ENCODE measurements at regions not wholly inside any gene's neighbourhood (a gene's known extent, or its start where the extent isn't known, plus 50 kb on each side); places are given as distances from the start of the nearest gene placed in this dataset.
"Not testable (repeated sequence)": the region's sequence is repeated elsewhere in the genome, so short reads cannot be mapped to it uniquely, and the experiment has no call there.

DNA sequence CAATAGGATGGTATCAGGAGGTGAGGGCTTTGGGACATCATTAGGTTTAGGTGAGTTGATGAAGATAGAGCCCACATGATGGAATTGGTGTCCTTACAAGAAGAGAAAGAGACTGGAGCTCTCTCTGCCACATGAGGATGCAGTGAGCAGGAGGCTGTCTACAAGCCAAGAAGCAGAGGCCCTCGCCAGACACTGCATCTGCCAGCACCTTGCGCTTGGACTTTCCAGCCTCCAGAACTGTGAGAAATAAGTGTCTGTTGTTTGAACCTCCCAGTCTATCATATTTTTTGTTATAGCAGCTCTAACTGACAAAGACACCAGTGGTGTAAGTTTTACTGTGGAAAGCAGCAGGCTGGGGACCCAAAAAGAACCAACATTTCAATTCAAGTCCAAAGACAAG lies 571.1 kb upstream of the ID2 start:
- no peak for DNase-seq

DNA sequence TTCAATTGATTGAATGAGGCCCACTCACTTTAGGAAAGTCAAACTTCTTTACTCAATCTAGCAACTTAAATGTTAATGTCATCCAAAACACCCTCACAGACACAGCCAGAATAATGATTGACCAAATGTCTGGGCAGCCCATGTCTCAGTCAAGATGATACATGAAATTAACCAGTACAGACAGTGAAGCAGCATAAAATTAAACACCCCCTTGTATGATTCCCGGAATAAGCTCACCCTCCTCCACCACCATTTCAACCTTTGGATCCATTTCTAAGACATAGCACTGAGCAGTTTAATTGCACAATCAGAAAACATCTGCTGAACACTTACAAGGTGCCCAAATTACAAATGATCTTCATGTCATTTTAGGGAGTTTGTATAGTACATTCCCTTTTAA lies 570.7 kb upstream of the ID2 start:
- DNase-seq: no peak

DNA sequence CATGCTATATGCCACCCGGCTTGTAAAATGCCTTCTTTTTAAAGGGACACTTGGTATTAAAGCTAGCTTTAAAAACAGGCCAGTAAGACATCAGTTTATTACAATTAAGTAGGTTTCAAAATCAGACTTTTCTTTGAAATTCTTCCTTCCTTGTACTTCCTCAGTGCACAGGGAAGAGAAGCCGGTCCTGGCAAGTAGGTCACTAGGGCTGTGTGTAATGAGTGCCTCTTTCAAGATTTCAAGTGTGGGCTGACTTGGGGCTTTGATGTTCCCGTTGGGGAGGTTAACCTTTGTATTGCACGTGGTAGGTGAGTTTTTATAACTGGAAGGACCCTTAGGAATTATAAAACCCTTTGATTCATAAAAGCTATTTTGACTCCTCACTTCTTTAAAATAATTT lies 566.4 kb upstream of the ID2 start:
- DNase-seq: no peak

DNA sequence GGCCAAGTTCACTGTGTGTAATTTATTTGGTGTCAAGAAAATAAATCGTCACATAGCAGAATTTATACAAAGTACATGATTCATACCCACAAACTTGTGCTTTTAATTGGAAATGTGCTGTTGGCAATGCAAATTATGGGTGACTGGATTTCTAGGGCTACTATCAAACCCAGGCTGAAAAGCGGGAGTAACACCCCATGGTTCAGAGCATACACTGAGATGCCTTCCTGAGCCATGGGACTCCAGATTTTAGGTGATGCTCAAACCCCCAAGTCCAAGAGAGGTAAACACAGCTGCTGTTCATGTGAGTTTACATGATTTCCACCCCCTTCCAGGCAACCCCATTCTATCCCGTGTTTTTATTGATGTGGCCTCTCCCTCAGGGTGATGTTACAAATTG lies 565.9 kb upstream of the ID2 start:
- no peak for DNase-seq

DNA sequence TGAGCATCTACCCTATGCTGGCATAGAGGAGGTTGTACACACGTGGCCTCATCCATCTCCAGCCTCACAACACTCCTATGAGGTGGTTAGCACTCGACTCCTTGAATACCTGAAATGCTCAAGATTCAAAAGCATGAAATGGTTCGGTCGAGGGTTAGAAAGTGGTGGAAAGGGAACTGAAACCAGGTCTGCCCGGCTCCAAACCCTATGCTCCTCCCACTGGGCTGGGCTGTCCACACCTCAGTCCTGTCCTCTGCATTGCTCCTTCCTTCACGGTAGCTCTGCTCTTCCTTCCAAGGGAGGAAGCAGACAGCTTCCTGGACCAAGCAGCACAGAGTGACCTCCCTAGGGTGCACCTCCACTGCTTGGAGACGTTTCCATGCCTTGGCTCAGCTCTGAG lies 565.2 kb upstream of the ID2 start:
- no peak for DNase-seq

DNA sequence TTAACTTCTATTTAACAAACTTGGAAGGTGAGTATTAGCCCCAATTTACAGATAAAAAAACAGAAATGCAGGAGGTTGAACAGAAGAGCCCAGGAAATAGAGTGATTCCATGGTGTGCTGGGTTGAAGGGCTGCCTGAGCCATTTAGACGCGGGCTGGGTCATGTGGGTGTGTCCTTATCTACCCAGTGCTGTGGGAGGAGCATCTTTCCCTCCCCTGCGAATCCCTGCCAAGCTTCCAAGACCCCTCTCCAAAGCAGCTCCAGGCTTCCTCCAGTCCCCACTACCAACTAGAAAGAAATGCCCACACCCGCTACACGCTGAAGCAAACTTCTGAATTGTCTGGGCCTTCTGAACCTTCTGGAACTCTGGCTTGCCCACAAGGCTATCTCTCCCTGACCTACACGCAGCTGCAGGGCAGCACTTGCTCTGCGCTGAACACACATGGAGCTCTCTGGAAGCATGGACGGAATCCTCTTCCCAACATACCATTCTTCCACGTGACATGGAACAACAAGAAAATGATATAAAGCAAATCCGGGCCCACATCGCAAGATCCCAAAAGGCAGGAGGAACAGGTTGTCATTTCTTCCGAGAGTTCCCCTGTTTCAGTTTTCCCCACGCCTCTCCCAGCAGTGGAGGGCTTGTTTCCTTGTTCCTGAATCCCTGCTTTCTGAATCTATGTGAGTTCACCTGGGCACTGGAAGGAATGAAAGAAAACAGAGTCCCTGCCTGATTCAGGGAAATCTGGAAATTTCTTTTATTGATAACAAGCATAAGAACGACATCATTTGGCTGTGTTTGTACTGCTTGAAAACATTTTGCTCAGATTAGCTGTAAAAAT lies 562.7 kb upstream of the ID2 start:
- no peak for DNase-seq

DNA sequence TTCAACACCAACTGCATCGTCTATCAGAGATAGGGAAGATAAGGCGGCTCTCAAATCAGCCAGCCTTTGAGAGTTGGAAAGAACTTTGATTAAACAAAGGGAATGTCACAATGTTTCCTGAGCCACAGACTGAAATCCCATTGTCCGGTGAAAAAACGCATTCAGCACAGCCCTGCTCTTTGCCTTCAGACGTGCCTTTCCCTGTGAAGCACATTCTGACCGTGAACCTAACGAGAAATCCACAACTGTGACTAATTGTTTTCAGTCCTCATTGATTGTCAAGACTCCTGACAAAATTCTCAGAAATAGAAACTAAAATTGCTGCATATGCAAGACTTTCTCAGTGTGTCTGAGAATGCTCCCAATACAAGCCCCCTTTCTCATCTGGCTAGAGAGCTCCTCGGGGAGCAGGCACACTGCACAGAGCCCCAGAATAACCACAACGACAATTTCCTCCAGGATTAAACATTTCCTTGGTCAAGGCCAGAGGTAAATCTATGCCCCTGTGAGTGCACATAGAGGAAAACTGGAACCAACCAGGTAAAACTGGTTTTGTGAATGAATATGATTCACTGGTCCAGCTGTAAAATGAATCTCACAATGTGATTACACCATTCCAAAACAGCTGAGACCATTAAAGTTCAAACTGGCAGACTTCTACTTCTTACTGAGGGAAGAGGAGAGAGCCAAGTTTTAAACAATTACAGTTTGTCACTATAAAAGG lies 561.9 kb upstream of the ID2 start:
- DNase-seq: no peak

DNA sequence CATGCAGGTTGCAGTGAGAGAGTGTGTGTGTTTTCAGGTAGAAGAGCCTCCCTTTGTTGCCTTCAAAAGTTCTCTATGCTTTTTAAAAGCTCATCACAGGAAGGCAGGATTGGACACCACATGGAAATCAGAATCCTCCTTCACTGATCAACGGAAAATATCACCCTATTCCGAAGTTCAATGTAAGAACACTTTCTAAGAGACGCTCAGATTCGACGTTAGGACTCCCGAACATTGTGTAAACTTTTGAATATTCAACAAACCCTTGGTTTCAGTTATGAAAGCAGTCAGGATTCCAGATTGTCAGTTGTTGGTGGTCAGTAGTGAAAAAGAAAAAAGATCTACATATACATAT lies 561.4 kb upstream of the ID2 start:
- no peak for DNase-seq

DNA sequence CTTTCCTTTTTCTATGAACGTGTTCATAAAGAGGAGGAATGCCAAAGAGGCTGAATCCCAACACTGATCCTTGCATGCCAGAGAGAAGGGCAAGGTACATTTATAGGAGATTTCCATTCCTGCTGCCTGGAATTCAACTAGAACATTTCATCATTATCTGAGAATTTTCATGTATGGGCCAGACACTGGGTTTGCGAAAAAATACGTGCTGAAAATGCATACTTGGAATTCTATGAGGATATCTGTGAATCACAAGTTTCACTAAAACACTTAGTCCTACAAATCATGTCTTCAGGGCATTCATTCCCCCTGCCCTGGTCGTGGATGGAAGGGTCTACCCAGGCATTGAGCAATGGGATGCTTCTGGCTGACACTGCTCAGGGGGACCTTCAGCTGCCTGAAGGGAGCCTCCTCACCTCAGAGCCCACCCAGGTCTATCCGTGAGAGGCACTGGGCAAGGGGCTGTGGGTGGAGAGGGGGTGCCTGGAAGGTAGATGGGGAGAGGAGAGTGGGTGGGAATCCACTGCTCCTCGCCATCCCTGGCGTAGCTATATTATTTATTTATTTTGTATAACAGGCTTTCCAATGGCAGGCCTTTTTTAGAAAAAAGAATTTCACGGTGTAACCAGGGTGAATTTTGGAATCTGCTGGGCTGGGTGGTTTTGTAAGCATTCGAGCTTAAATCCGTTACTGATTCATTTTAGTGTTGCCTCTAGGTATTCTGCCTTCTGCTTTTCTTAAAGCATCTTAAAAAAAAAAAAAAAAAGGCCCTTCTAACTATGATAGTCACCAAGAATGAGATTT lies 560.6 kb upstream of the ID2 start:
- no peak for DNase-seq

DNA sequence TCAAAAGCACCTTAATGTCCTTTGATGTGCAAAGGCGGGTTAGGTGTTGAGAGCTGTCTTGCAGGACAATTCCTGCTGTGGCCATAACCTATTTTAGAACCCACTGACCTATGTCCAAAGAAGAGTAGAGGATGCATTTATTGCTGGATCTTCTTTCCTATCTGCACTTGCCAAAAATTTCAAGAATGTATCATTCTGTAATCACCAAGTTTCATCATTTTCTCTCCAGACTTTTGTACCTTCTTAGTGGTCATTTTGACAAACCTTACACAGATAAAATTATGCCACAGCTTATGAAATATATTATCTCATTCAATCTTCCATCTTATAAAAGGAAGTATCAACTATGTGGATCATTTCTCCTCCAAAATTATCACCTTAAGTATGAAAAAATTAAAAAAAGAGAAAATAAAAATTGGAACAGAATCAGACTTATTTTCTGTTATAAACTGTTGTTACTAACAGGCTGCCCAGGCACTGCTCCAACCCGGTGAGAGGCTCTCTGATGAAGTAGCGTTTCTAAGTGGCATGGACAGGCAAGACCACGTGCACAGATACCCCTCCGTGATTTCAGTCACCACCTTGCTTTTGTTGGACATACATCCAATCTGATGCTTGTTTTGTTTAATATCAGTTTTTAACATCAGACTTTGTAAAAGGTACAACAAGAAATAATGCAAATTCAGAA lies 559.9 kb upstream of the ID2 start:
- DNase-seq: no peak

DNA sequence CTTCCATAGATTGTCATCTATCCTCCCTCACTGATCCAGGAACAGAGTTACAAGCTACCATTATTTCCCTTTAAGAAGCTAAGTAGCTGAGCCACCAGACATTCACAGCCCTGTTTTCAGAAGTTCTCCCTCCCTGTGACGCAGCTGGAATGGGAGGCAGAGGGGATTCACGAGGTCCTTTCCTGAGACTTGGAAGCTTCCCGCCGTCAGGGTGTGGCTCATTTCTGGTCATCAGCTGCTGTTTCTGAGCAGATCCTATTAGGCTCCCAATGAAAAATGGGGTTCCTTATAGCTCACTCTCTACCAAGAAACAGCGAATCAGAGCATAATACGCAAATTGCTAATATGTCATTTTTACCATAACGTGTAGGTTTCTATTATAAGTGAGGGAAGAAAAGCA lies 559.3 kb upstream of the ID2 start:
- no peak for DNase-seq

DNA sequence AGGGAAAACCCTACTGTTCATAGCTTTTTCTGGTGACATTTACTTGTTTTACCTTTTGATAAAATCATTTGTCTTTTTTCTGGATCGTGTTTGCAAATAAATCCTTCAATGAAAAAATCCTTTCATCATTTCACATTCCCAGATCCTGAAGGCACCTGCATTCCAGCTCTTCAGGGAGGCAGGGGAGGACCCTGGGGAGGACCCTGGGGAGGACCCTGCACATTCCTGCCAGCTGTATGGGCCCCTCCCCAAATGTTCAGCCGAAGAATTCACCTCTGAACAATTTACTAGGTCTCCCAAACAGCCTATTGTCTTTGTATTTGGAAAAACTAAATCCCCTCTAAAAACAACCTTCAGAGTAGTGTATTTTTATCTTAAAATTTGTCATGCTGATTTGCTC lies 558.4 kb upstream of the ID2 start:
- no peak for DNase-seq

DNA sequence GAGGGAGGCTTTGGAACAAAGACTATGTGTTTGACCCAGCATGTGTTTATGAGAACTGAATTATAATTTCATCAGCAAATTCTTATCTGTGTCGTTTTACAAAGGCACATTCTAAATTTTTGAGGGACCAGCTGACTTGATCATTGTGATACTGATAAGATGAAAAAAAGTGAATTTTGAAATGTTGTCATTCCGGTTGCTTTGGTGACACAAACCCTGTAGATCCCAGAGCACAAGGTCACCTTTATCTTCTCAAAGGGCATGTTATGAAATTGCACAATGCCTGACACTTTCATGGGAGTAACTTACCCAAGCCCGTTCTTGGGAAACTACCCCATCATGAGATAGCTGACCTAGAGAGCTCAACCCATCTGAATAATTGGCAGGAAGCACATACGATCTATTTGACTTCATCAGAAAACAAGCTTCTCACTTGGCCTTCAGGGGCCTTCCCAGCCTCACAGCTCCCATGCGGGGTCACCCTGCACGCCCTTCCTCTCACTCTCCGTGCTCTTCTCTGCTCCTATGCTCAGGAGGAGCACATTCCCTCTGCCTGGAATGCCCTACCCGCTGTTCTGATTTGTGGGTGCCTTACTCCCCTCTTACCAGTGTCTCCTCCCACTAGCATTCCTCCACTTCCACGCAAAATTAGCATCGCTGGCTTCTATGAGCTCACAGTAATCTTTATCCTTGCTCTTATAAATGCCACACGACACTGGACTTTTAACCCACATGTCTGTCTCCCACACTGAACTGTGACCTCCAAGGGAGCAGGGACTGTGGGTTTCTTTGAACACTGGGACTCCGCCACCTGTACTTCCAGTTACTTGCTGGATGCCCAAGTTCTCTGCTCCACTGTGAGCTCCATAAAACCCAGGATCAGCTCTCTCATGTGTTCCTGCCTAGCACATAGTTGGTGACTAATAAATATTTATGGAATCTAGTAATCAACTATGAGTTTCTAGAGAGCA lies 555.8 kb upstream of the ID2 start:
- no peak for DNase-seq

DNA sequence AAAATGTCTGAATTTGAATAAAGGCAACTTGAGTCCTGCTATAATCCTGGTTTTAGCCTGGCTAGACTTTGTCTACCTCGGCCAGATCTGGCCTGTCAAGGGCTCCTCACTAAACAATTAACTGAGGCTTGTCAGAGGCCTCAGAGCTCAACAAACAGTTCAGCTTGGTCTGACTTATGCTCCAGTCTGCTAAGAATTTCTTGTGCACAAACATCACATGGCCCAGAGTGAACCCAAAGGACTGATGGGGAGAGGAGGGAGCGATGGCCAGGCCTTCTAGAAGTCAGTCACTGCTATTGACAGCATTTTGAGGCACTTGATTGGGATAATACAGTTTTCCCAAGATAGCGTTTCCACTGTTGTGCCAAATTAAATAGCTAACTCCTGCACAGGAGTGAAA lies 555.1 kb upstream of the ID2 start:
- DNase-seq: no peak

DNA sequence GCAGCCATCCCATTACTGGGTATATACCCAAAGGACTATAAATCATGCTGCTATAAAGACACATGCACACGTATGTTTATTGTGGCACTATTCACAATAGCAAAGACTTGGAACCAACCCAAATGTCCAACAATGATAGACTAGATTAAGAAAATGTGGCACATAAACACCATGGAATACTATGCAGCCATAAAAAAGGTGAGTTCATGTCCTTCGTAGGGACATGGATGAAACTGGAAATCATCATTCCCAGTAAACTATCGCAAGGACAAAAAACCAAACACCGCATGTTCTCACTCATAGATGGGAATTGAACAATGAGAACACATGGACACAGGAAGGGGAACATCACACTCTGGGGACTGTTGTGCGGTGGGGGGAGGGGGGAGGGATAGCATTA lies 550.4 kb upstream of the ID2 start:
- not testable (repeated sequence) for DNase-seq

DNA sequence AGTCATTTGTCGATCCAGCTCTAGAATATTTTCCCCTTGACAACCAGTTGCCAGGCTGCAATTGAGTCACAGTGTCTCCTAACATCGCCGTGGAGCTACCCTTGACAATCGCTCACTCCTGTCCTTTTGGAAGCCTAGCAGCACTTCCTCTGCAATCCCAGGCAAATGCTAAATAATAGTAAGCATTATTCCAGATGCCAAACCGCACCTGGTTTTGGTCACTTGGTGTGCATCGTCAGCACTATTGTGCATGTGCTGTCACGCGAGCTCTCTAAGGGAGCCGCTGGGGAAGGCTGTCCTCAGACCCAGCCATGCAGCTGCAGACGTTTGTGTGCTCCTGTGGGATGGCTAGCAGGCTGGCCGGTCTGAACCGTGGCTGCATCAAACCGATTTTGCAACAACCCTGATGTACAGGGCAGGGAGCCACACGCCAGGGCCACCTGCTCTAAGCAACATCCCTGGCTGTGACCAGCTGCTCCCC lies 549.5 kb upstream of the ID2 start:
- DNase-seq: no peak

DNA sequence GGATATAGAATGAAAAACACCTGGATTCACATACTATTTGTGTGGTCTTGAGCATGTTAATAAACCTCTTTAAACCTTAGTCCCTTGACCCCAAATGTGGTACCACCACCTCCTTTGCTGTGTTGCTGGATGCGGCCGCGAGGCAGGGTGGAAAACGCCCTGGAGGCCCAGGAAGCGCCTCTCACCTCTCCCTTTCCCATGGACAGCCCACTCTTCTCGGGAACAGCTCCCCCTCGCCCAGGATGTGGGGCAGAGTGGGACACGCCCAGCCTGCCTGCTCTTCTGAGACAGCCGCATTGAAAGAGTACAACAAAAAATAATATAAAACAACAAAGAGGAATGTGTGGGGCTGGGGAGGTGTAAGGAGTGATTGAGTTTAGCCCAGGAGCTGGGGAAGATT lies 549.0 kb upstream of the ID2 start:
- no peak for DNase-seq

DNA sequence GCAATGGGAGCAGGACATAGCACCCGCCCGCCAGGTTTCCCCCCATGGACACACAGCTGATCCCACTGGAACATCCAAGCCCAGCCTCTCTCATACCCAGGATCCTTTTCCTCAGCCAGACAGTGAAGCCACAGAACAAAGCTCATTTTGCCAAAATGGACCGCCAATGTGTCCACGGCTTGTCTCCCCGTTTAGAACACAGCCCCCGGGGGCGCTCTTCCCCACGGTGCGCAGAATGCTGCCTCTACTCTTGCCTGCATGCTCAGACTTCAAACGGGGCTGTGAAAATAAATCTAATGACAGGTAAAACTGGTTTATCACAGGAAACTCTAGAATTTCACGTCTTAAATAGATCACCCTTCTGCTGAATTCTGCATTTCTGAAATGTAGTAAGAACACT lies 548.5 kb upstream of the ID2 start:
- no peak for DNase-seq

DNA sequence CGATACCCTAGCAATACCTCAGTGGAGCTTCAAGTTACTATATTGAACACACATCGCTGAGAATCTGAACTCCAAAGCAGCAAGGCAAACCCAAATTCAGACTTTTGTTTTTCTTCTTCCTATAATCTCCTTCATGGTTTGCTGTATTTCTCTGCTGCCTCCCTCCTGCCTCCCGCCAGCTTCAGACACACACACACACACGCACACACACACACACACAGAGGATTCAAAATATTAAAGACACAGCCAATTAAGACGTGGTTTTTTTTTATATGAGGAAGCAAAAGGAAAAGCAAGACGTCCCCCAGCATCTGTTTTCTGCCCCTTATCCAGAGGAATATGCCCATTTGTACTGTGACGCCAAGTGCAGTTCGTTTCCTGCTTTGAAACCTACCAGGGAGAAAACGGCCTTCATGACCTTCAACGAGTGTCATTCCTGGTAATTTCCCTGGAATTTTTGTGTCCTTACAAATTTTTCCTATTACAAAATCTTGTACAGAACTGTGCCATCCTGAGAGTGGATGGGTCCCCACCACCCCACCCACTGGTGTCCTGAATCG lies 547.9 kb upstream of the ID2 start:
- DNase-seq: no peak

DNA sequence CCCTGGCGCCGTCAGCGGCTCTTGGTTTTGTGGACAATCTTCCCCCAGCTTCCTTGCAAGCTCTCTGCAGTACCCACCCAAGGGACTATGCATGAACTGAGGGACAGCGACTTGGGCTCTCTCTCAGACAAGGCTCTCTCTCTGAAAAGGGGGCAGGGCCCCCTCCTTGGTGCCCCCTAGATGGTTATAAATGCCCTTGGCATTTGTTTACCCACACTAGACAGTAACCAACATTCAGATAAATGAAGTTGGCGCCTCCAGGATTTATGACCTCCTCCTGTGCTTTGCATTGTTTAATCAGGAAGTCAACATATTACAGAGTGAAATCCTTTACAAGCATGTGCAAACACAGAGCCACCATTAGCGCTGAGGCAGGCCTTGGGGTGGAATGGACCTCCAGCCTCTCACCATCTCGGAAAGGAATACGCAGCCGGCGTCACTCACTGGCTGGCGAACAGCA lies 547.4 kb upstream of the ID2 start:
- no peak for DNase-seq

DNA sequence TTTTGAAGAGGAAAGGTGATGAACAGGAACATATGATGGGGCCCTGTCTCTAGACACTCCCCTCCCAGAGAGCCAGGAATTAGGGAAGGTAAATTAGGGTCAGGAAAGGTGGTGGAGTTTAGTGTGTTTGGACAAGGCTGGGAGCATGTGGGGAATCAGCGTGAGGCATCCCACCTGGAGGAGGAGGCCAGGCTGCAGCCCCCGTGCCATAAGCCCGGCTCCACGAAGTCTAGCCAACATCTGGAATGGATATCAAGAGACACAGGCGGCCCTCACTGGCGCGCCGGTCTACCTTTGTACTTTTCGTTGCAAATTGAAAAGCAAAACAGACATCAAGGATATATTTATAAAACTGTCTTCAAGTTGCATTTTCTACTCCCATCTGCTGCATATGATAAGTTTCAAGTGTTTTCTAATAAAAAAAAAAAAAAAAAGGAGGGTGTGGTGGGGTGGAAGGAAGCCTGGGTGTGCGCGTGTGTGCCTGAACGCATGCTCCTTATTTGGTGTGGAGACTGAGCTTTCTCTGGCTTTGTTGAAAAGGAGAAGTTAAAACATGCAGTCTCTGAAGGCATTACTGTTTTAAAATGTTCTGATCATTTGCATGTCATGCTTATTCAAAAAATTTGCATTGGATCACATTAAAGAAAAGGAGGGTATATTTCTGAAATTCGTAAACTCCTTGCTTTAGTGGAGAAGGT lies 546.7 kb upstream of the ID2 start:
- DNase-seq: no peak
